CD4-positive, alpha-beta T cell treated with Interleukin-6 at 100 ng/mL for 8 hours (primary cell): ENCODE measurements at regions not wholly inside any gene's neighbourhood (a gene's known extent, or its start where the extent isn't known, plus 50 kb on each side); places are given as distances from the start of the nearest gene placed in this dataset.

ENCODE experiments used
- DNase-seq: peaks from one replicate; pipeline ENCODE4 v3.0.0-alpha.2; 2020; ENCODE audit warnings: mixed read lengths, low spot score

- no peak for DNase-seq
Observed at GRCh38 chr1:172801771-172802322, 142.9 kb downstream of the FASLG start.

- no peak for DNase-seq
Observed at GRCh38 chr1:172809750-172810149, 150.8 kb downstream of the FASLG start.

GRCh38 chr1:172810480-172811175 lies 151.7 kb downstream of the FASLG start:
- no peak for DNase-seq

GRCh38 chr1:172811694-172812093 lies 152.8 kb downstream of the FASLG start:
- no peak for DNase-seq

- no peak for DNase-seq
Observed at GRCh38 chr1:172812118-172812517, 153.2 kb downstream of the FASLG start.

- DNase-seq, result no peak
Observed at GRCh38 chr1:172813330-172813729, 154.4 kb downstream of the FASLG start.

- no peak for DNase-seq
Observed at GRCh38 chr1:172814428-172814827, 155.5 kb downstream of the FASLG start.

GRCh38 chr1:172815740-172816139 lies 156.8 kb downstream of the FASLG start:
- DNase-seq, result no peak

- DNase-seq, result peak; percentile 29
Observed at GRCh38 chr1:172818841-172819527, 160.1 kb downstream of the FASLG start.

DNA sequence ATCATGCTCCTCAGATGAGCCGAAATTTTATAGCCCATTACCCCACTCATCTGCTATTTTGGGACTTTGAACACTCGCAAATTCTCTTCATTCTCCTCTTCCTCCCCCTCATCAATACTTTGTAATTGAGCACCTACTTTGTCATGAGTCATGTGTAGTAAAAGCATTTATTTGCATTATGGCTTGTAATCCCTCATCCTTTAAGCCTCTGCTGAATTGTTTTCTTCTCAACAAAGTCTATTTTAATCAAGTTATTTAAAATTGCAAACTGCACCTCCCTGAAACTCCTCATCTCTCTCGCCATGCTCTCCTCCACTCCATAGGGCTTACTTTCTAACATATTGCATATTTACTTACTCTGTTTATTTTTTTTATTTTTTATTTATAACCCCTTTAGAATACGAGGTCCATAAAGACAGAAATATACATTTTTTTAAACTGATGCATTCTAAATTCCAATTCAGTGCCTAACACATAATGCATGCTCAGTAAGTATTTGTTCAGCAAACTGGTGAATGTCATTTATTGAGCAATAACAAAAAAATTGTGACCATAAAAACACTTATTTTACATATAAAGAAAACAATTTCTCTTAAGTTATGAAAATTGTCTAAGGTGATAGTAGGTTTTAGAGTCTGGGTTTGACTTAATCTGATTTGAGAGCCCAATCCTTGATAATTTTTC lies 161.7 kb downstream of the FASLG start:
- no peak for DNase-seq

DNA sequence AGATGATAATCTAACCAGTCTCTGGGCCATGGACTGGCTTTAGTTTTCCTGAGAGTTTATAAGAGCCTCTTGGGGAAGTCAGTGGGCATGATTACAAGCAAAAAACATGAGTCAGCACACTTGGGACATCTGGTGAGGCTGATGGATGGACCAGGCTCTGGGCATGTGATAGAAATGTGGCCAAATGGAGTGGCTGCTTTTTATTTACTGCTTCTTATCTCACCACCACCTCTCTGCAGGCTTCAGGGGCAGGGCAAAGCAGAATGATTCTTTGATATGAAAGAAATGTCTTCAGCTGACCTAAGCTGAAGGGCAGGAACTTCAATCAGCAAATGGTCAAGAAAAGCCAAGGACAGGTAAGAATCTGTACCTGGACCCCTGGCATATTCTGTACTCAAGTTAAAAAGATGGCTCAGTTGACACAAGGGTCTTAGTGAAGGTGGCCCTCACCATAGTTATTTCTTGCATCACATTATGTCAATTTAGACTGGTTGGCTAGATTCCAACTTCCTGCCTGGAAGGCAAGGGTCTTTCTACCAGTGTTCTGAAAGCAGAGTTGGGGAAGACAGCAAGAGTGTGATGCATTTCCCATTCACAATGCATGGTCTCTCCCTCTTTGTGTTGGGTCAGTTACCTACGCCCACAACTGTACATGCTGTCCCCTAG lies 162.8 kb downstream of the FASLG start:
- DNase-seq, result no peak

- no peak for DNase-seq
Observed at GRCh38 chr1:172822886-172823285, 164.0 kb downstream of the FASLG start.

DNA sequence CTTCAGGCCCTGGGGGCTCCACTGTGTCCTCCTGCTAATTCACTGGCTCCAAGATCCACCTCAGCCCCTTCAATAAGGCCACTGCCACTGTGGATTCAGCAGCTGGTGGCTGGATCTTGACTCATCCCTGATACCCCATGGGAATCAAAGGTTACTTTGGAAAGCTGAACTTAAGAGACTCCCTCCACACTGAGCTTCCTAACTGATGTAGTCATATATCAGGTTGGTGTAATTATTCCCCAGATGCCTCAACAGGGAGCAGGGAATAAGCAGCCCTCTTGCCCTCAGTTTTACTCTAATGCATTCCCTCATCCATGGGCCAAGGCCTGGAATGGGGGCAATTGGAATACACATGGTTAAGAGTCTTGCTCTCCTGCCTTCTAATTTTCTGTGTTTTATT lies 164.6 kb downstream of the FASLG start:
- DNase-seq, result no peak

DNA sequence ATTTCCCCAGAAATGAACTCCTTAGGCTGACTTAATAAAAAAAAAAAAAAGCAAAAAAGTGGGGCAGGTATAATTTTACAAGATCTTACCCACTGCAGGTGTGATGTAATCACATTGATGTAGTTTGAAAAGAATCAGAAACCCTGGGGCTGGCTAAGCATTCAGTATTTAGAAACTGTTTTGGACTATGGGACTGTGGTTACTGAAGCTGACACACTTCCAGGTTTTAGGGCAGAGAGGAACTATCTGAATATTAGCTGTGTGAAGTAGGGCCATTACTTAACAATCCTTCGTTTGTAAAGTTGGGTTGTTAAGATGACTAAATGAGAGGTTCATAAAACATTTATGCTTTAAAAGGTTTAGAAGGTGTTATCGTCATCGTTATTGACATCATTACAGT lies 165.3 kb downstream of the FASLG start:
- no peak for DNase-seq

DNA sequence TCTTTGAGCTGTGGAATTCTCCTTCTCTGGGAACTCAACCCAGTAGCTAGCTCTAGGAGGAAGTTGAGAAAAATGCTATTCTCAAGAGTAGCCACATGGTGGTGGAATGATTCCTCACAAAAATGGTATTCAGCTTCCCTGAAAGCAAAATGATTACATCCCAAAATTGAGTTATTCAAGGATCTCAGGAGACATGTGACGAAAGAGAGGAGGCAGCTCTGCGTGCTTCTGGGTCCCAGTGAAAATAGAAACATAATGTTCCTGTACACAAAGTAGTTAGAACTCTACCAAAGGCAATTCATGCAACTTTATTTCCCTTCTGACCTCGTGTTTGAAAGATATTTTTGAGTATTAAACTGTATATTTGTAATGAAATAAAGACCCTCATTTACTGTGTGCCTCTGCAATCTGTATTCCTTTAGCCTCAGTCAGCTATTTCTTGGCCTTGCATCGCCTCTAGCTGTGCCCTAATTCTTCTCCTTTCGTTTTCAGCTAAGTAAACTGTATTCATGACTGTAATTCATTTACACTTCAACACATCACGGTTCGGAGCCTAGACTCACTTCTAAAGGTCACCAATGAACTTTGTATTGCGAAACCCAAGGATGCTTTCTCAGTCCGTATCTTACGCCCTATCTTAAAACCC lies 167.3 kb downstream of the FASLG start:
- peak; percentile 11 for DNase-seq

GRCh38 chr1:172827301-172827700 lies 168.4 kb downstream of the FASLG start:
- no peak for DNase-seq

DNA sequence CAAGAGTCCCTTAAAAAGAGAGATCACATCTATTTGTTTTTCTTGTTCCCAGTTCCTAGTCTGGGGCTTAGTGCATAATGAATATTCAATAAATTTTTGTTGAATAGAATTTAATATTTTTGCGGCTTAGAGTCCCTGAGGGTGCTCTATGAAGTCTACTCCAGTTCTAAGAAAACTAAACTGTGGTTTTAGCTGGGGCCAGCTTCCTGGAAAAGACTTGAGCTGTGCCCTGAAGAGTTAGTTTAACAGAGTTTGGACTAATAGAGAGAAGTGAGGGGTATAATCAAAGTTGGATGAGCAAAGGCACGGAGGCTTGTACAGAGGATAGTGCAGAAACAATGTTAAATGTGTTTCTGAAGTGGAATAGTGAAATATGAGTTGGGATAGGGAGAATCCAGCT lies 168.9 kb downstream of the FASLG start:
- DNase-seq, result no peak

- no peak for DNase-seq
Observed at GRCh38 chr1:172832006-172832725, 173.3 kb downstream of the FASLG start.

DNA sequence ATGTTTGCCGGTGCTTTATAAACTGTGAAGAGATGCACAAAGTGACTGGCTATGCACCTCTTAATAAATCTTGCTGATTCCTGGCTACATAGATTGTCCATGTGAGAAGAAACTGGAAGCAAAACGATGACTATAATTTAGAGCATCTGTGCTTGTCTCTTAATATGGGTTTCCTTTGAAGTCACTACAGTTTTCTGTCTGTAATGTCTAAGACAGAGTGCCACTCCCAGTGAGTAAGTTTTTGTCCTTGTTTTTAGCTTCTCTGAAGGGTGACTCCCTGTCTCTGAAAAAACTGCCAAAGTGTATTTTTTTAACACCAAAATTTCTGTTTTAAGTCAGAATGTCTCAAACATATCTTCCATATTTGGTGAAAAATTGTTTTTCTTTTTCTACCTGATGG lies 175.1 kb downstream of the FASLG start:
- no peak for DNase-seq

DNA sequence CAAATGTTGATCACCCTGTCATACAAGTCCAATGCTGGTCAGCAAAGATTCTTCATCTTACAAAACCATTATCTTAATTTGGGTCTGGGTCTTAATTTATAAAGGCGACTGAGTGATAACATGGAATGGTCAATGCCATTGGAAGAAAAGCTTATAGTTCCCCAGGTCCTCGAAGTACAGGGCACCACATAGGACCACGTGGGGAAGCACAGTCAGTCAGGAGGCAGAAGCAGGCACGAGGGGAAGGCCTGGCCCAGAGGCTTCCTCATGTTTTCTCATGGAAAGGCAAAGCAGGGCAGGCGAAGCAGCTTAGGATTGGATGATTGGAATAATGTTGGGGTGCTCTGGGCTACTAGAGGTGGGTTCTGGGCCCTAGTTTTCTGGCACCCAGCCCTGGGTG lies 175.7 kb downstream of the FASLG start:
- no peak for DNase-seq

DNA sequence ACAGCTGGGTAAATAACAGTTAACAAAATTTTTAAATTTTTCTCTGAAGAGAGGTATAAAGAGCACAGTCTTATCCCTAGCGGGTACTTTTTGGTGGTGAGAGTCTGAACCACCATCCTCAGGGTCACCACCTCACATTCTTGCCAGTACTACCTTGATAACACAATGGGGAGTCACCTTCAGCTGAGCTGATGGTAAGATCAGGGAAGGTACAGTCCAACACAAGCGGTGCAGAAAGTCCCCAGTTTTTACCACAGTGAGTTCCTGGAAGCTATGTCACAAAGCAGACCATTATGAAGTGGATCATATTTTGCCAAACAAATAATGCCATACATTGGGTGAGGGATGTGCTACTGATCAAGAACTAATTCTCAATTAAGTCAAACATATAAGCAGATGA lies 176.9 kb downstream of the FASLG start:
- no peak for DNase-seq
